HG03025 (cell line): ENCODE measurements at regions not wholly inside any gene's neighbourhood (a gene's known extent, or its start where the extent isn't known, plus 50 kb on each side); places are given as distances from the start of the nearest gene placed in this dataset.
"Not testable (repeated sequence)": the region's sequence is repeated elsewhere in the genome, so short reads cannot be mapped to it uniquely, and the experiment has no call there.

Source experiments
- ATAC-seq: cut with Tn5 transposase; IDR thresholded peaks from one replicate; pipeline ENCODE4 v1.9.1; 2021; ENCODE audit warnings: mild to moderate bottlenecking, moderate library complexity; ENCODE audit not compliant: unreplicated experiment, low FRiP score

DNA sequence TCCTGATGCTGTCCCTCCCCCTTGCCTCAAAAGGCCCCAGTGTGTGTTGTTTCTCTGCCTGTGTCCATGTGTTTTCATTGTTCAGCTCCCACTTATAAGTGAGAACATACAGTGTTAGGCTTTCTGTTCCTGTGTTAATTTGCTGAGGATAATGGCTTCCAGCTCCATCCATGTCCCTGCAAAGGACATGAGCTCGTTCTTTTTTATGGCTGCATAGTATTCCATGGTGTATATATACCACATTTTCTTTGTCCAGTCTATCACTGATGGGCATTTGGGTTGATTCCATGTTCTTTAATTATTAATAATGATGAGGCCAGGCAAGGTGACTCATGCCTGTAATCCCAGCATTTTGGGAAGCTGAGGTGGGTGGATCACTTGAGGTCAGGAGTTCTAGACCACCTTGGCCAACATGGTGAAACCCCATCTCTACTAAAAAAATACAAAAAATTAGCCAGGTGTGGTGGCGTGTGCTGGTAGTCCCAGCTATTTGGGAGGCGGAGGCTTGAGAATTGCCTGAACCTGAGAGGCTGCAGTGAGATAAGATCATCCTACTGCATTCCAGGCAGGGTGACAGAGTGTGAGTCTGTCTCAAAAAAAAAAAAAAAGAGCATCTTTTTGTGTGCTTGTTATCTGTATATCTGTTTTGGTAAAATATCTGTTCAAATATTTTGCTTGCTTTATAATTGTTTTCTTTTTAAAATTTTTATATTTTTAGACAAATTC, 78.0 kb upstream of the CLINT1 start:
- not testable (repeated sequence) for ATAC-seq

DNA sequence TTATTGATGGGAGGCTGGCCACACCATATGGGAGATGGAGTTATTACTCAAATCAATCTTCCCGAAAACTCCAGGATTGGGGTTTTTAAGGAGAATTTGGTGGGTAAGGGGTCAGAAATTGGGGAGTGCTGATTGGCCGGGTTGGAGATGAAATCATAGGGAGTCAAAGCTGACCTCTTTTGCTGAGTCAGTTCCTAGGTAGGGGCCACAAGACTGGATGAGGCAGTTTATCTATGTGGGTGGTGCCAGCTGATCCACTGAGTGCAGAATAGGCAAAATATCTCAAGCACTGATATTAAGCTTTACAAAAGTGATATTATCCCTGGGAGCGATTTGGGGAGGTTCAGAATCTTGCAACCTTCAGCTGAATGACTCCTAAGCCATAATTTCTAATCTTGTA, 75.7 kb upstream of the CLINT1 start:
- no peak for ATAC-seq

DNA sequence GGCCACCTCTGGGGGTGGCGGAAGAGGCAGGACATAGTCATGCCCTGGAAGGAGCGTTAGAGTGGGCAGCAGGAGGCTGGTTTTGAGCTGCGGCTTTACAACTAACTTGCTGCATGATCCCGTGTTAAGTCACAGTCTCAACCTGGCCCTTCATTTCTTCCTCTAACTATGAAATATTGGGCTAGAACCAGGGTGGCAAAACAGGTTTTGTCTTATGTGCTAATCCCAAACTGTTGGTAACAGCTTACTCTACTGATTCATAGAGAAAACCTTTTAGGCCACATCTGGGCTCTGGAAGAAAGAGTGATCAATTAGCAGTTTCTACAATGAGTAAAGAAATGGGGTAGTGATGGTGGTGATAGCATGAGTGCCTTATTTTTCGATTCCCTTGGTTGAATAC, 74.1 kb upstream of the CLINT1 start:
- ATAC-seq: no peak

DNA sequence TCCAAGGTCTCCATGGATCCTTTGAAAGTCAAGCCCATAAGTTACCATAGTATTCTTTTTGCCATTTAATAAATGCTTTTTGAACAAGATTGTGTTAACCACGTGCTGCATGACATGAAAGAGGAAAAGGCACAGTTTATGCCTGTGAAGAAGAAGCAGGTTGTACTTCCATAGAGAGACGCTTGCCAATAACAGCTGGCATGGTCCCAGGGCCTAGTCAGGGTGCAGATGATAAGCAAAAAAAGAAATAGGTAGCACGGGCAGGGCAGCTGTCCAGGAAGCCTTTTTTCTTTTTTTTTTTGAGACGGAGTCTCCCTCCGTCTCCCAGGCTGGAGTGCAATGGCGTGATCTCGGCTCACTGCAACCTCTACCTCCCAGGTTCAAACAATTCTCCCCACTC, 71.8 kb upstream of the CLINT1 start:
- ATAC-seq: no peak

DNA sequence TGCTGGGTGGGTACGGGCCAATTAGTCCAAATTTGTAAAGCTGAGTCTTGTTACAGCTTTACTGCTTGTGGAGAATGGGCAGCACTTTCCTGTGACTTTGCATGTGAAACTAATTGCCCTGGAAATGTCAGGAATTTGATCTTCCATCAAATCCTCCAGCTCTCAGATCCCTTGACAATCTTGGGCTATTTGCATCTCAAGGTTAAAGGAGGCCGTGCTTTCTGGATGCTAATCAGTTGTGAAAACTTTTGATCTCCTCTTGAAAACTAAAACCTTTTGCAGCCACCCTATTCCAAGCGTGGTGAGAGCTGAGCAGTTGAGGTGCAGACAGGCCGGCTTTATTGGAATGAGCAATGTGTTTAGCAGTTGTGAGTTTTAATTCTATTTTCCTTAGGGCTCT, 68.0 kb upstream of the CLINT1 start:
- no peak for ATAC-seq

DNA sequence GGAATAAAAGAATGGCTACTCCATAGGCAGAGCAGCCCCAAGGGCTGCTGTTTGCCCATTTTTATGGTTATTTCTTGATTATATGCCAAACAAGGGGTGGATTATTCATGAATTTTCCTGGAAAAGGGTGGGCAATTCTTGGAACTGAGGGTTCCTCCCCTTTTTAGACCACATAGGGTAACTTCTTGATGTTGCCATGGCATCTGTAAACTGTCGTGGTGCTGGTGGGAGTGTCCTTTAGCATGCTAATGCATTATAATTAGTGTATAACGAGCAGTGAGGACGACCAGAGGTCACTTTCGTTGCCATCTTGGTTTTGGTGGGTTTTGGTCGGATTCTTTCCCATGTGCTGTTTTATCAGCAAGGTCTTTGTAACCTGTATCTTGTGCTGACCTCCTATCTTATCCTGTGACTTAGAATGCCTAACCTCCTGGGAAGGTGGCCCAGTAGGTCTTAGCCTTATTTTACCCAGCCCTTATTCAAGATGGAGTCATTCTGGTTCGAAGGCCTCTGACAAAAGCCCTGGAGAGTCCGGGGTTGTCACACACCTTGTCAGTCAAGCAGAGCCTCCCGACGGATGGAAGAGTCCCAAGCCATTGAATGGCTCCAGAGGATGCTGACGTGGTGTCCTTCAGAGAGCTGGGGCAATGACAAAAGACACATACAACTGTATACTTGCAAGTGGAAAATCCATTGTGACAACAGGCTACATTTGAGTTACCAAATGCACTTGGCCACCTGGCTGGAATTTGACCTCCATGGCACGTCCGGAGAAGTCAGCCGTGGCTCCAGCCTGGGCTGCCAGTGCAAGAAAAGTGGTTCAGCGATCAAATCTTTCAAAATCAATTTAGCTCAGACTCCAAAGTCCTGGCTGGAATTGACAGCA, 67.1 kb upstream of the CLINT1 start:
- no peak for ATAC-seq

DNA sequence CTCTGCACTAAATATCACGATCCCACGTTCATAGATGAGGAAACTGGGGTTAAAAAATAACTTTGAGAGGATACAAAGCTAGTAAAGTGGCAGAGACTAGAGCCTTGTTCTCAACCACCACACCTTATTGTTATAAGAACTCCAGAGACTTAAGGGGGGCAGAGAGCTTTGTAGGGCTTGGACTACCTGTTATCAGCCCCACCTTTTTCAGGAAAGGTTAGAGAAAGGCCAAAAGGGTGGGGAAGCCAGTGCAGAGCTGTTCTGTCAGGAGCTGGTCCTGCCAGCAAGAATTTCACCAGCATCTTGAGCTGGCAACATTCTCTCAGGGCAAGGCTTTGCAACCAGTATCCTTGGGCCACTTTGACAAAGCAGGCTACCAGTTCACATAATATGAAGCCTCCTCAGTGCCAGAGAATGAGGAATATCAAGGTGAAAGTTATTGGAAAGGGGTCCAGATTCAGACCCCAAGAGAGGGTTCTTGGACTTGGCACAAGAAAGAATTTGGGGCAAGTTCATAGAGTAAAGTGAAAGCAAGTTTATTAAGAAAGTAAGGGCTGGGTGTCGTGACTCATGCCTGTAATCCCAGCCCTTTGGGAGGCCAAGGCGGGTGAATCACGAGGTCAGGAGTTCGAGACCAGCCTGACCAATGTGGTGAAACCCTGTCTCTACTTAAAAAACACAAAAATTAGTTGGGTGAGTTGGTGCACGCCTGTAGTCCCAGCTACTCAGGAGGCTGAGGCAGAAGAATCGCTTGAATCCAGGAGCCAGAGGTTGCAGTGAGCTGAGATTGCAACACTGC, 66.2 kb upstream of the CLINT1 start:
- no peak for ATAC-seq

DNA sequence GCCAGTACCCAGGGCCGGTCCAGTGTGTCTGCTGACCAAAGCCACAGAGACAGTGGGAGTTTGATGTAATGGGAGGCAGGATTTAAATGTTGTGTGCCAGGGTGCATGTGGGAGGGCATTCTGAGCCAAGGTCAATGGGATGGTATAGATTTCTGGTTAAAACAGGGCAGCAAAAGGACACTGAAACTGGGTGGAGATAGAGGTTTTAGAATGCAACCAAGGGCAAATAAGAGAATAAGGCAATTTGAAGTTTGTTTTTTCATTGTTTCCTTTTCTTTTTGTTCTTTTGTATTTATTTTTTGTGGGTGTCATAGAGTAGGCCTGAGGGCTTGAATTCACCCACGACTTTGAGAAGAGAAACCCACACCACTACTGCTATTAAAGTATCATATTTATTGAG, 65.5 kb upstream of the CLINT1 start:
- ATAC-seq: no peak

DNA sequence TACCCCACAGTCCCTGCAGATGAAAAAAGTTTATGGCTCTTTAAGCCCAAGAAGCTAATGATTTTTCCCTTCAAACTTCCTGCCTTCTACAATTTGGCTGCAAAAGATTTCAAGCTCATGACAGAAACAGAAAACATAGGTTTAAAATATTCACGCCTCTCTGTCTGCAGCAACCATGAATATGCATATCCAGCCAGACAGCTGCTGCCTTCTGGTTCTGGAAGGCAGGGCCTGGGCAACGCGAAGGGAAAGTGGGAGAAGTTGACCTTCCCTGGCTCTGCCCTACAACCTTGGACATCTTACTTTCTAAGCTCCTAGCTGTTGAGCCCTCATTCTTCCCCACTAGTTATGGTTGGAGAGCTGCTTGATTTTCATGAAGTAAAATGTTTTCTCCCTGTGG, 64.8 kb upstream of the CLINT1 start:
- ATAC-seq: no peak

DNA sequence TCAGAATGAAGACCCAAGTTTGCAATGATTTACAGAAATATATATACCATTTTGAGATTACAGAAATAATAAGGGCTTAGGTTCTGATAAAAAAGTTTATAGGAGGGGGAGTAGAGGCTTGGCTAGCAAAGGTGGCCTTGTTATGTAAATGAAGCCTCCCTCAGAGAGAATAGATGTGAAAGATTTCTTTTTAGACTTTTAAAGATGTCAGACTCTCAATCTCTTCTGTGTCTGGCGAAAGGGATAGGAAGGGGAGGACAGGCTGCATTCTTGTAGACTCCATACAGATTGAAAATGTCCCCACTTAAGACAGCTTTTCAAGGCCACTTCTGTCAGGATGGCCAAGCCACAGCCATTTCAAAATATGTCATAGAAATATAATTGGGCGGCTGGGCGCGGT, 63.1 kb upstream of the CLINT1 start:
- no peak for ATAC-seq

DNA sequence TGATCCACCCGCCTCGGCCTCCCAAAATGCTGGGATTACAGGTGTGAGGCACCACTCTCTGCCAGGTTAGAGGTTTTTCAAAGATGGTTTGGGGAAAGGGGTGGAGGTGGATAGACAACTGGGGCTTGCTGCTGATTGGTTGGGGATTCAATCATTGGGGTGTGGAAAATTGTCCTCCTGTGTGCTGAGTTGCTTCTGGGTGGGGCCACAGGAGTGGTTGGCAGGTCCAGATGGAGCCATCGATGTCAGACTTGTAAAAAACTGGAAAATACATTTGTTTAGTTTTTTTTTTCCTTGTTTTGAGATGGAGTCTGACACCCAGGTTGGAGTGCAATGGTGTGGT, 61.9 kb upstream of the CLINT1 start:
- ATAC-seq: no peak

DNA sequence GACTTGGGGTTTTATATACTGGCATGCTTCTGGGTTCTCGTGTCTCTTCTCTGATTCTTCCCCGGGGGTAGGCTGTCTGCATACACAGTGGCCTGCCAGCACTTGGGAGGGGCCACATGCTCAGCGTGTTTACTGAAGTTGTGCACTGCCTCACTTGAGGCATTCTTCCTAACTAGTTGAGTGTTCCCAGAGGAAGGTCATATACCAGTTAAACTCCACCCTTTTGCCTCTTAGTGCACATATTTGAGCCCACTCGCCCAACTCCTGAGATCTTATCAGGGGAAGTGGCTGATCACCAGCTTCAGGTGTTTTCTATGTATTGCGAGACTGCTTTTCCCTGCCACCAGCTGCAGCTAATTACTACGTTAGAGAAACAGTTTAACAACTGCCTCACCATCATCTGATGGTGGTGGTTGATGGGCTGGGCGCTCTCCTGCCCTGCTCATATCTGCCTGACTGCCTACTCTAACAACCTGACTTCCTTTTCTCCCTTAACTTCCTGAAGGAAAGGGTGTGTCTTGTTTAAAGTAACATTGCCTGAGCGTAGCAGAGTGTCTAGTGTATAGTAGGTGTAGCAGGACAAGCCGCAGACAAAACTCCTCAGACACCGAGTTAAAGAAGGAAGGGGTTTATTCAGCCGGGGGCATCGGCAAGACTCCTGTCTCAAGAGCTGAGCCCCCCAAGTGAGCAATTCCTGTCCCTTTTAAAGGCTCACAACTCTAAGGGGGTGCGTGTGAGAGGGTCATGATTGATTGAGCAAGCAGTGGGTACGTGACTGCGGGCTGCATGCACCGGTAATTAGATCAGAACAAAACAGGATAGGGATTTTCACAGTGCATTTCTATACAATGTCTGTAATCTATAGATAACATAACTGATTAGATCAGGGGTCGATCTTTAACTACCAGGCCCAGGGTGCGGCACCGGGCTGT, 60.1 kb upstream of the CLINT1 start:
- ATAC-seq: no peak

DNA sequence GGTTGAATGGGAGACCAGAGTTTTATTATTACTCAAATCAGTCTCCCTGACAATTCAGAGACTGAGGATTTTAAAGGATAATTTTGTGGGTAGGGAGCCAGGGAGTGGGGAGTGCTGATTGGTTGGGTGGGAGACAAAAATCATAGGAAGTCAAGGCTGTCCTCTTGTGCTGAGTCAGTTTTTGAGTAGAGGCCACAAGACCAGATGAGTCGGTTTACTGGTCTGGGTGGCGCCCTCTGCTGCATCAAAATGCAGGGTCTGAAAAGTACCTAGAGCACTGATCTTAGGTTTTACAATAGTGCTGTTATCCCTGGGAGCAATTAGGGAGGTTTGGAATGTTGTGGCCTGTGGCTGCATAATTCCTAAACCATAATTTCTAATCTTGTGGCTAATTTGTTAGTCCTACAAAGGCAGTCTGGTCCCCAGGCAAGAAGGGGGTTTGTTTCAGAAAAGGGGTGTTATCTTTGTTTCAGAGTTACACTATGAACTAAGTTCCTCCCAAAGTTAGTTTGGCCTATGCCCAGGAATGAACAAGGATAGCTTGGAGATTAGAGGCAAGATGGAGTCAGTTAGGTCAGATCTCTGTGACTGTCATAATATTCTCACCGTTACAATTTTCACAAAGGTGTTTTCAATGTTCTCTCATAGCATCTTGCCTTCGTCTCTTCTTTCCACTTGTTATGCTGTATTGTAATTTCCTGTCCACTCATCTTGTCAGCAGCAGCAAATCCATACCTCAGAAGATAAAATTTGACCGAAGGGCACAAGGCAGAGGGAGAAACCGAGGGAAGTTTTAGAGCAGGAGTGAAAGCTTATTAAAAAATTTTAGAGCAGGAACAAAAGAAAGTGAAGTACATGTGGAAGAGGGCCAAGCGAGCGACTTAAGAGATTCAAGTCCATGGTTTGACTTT, 59.2 kb upstream of the CLINT1 start:
- ATAC-seq: no peak

DNA sequence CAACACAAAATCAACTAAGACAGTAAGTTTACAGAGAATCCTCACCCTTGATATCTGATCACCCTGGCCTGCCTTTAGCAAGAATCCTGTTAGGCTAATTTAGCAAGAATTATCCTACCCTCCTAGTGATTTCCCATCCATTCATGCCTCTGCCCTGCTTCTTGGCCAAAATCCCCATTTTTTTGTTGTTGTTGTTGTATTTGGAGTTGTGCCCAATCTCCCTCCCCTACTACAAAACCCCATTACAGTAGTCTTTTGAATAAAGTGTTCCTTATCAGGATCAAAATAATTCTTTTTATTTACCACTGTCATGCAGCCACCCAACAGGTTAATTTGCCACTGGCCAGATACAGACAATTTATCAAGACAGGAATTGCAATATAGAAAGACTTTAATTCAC, 58.5 kb upstream of the CLINT1 start:
- no peak for ATAC-seq

DNA sequence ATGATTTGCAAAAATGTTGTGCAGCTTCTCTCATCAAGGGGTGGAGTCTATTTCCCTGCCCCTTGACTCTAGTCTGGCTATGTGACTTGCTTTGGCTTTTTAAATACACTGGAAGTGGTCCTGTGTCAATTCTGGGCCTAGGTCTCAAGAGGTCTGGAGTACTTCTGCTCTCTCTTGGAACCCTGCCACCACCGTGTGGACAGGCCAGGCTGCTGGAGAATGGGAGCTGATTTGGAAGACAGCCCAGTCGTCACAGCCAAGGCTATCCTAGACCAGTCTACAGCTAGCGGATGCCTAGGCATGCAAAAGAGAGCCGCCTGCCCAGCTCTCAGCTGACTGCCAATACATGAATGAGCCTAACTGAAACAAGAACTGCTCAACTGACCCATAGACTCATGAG, 56.7 kb upstream of the CLINT1 start:
- no peak for ATAC-seq

DNA sequence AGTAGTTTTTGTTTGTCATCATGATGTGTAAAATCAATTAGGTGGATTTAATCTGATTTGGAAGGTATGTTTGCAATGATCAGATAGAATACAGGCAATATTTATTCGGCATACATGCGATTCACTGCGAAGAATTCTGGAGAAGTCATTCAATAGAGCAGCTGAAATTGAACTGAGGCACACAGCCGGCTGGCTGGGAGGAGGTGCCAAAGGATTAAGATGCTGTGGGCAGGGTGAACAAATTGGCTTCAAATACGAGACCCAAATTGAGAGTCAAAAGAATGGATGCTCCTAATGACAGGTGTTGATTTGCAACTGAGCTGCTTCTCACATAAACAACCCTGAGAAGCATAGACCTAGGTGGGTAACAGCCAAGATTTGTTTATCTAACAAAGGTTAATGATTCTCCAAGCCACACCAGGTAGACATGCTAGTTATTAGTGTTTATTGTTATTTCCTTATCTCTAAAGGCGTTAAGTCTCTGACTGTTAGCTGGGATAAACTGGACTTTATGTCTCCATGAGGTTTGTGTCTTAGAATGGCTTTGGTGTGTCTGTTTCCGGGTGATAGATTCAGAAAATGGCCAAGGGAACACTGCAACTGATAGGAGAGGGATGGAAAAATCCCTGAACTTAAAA, 55.3 kb upstream of the CLINT1 start:
- ATAC-seq: no peak

DNA sequence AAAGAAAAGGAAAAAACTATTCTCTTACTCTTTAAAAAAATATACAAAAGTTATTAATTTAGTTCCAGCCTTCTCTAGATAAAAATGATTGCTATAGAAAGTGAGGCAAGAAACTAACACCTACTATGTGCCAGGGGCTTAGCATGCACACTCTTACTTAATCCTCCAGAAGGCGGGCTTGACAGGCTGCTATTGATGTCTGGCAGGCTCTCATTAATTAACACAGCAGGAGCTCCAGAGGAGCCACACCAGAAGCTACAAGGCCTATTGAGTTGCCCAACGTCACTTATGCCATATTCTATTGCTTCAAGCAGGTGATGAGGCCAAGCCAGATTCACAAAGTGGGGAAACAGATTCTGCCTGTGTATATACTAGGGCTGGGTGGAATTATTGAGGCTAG, 54.6 kb upstream of the CLINT1 start:
- no peak for ATAC-seq

DNA sequence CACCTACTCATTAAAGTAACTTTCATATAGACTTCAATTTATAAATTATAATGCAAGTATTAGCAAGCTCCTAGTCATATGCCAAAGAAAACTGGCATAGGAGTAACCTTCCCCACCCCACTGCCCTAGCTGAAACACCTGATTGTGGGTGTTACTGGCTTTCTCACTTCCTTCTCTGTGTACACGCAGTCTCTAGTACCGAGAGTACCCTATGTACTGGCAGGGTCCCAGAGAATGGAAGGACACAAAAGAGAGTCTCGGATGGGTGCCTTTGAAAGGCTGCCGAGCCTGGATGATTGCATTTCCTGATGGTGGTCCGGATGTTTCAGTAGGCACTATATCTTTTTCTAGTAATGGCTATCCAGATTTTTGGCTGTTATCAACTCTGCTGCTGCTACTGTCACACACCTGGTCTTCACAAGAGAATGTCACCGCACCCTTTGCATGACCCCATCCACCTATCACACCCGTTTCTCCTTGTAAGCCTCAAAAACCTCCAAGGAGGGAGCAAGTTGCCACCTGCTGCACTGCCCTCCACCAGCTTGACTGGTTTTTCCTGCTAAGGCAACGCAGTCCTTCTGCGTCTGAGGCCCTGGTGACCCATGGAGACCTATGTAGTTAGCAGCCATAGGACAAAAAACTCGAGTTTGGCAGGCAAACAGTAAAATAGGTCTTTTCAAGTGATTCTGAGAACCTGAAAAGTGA, 53.8 kb upstream of the CLINT1 start:
- ATAC-seq: peak; percentile 87
